ENCODE measurements at regions not wholly inside any gene's neighbourhood (a gene's known extent, or its start where the extent isn't known, plus 50 kb on each side); places are given as distances from the start of the nearest gene placed in this dataset.

- no peak for DNase-seq (ENCODE audit: low read depth in 4 of 4, low spot score in 3 of 4)
Measured at GRCh38 chr22:49499433-49500075, 328.1 kb downstream of the BRD1 start.

DNA sequence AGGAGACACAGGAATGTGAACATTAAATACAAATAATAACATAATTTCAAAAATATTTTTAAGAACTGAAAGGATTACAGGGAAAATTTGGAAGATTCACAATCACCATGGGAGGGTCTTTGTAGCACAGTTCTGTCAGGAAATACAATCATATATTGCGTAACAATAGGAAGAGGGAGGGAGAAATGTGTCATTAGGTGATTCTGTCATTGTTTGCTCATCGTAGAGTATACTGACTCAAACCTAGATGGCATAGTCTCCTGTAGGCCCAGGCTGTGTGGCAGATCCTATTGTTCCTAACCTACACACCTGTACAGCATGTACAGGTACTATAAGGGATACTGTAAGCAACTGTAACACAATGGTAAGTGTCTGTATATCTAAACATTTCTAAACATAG lies 330.4 kb downstream of the BRD1 start:
- DNase-seq (ENCODE audit: low read depth in 4 of 4, low spot score in 3 of 4): no peak

DNA sequence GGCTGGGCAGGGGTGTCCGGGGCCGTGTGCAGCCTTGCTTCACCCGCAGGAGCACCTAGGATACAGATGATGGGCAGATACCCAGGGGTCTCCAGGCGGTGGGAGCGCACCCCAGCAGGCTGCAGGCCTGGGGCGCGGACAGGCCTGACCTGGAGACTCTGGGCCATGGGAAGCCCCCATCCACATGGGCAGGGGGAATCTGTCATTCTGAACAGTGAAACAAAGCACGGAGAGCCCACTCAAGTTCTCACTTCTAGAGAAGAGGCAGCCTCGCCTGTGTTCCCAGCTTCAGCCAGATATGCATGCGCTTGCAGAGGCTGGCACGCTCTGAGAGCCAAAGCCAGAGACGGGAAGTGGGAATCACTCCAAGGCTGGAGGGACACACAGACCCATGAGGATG lies 333.1 kb downstream of the BRD1 start:
- no peak for DNase-seq (ENCODE audit: low read depth in 4 of 4, low spot score in 3 of 4)

DNA sequence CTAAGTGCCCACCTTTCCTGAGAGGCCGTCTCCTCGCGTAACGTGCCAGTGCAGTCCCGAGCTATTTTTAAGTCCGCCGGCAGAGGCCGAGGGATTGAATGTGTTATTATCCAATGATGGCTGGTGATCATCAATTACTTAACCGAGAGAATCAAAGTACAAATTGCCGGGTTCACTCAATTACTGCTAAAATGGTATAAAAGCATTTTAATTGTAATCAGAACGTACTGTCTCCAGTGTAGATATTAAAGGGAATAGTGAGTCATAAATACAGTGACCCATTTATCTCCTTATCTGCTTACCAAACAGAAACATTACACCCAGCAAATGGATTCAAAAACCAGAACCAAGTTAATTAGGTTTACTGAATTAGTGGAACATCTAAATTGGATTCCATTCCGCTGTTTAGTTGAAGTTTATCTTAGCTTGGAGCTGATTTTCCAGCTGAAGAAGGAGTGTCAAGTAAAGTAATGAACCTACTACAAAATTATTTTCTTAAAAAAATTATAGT lies 334.9 kb downstream of the BRD1 start:
- no peak for DNase-seq (ENCODE audit: low read depth in 4 of 4, low spot score in 3 of 4)

DNA sequence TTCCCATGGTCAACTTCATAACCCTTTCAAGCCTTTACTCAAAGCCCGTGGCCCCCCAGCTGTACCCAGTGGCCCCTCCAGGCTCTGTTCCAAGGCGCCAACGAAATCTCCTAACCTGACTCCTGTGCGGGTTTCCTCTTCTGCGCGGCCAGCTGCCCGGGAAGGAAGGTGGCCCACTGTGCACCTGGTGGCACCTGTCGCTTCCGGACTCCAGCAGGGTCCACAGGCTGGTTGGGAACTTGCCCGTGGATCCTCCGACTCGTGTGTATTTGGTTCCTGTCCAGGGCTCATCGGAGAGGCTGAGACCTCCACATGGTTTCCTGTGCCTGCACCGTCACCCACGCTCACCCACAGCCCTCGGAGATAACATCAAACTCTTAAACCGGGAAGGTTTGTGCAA lies 335.4 kb downstream of the BRD1 start:
- DNase-seq (ENCODE audit: low read depth in 4 of 4, low spot score in 3 of 4): no peak

GRCh38 chr22:49491726-49492125 lies 335.9 kb downstream of the BRD1 start:
- DNase-seq (ENCODE audit: low read depth in 4 of 4, low spot score in 3 of 4): no peak

- DNase-seq (ENCODE audit: low read depth in 4 of 4, low spot score in 3 of 4): no peak
Measured at GRCh38 chr22:49491221-49491635, 336.4 kb downstream of the BRD1 start.

- no peak for DNase-seq (ENCODE audit: low read depth in 4 of 4, low spot score in 3 of 4)
Measured at GRCh38 chr22:49490692-49491091, 337.0 kb downstream of the BRD1 start.

DNA sequence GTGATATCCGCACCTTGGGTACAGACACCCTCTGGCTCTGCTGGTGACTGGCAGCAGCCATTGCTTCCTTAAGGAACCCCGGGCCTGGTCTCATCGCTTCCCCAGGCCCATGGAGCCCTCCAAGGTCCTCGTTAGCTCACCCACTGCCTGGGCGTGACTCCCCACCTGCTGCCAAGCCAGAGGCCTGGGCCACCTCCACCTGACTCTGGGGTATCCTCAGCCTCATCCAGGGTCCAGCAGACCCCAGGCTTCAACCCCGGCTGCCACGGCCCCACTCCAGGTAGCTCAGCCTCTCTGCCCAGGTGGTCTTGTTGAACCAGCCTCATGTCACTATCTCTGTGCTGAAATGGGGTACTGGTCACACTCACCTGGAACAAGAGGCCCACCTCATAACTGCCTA lies 337.9 kb downstream of the BRD1 start:
- DNase-seq (ENCODE audit: low read depth in 4 of 4, low spot score in 3 of 4): no peak

- DNase-seq (ENCODE audit: low read depth in 4 of 4, low spot score in 3 of 4): no peak
Measured at GRCh38 chr22:49488943-49489342, 338.7 kb downstream of the BRD1 start.

DNA sequence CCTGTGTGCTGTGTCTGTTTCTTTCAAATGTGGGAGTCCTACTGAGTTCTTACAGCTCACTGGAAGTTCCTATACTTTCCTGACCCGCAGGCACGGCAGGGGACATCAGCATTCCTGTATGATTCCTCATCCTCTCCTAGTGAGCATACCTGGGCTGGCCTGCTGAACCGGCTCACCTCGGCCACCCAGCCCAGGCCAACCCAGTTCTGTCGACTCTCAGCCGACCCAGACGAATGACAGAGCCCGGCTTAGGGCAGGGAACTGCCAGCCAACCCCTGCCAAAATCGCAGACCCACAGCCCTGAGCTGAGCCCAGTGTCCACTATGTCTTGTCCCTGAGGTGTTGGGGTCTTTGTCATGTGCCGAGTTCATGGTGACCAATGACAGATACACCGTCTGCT lies 339.7 kb downstream of the BRD1 start:
- no peak for DNase-seq (ENCODE audit: low read depth in 4 of 4, low spot score in 3 of 4)

DNA sequence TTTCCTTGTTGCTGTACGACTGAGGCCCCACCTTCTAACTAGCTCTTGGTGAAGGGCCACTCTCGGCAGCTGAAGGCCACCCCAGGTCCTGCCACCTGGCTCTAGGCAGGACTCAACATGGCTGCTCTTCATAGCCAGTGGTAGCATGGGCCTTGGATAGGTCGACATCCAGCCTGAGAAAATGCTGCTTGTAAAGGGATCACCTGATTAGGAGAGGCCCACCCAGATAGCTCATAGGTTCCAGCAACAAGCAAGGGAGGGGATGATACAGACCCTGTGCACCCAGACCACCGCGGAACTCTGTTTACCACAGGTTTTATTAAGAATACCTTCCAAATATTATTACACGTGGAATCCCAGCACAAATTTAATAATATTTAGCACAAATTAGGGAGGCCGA lies 341.4 kb downstream of the BRD1 start:
- DNase-seq (ENCODE audit: low read depth in 4 of 4, low spot score in 3 of 4): no peak

DNA sequence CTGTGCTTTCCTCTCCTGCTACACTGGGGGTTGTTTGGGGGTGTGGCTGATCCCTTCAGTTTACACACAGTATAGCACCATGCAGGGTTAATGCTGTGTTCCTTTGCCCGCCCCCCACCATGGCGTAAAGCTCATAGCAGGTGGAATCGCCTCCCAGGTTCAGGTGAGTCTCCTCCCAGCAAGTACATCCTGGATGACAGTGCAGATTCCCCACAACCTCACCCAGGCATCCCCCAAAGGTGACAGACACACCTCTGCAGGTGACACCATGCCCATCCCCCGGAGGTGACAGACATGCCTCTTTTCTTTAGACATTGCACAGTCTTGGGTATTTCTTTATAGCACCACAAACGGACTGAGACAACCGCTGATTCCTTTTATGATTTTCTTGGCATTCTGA lies 343.7 kb downstream of the BRD1 start:
- no peak for DNase-seq (ENCODE audit: low read depth in 4 of 4, low spot score in 3 of 4)

GRCh38 chr22:49483281-49483870 lies 344.3 kb downstream of the BRD1 start:
- DNase-seq (ENCODE audit: low read depth in 4 of 4, low spot score in 3 of 4): no peak

DNA sequence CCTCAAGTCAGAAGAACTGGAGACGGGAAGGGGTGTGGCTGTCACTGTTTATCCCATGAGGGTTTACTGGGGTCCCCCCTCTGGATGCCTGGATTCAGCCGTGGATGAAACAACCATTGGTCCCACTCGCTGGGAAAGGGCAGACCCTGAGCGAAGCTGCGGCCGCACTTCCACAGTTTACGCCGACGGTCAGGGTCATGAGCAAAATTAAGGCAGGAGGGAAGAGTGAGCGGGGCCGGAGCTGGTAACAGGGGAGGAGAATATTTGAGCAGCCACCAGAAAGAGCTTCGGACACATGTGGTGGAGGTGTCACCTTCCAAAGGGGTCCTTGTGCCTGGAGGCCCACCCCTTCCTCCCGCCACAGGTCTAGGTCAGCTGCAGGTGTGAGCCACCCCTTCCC lies 344.9 kb downstream of the BRD1 start:
- DNase-seq (ENCODE audit: low read depth in 4 of 4, low spot score in 3 of 4): no peak

DNA sequence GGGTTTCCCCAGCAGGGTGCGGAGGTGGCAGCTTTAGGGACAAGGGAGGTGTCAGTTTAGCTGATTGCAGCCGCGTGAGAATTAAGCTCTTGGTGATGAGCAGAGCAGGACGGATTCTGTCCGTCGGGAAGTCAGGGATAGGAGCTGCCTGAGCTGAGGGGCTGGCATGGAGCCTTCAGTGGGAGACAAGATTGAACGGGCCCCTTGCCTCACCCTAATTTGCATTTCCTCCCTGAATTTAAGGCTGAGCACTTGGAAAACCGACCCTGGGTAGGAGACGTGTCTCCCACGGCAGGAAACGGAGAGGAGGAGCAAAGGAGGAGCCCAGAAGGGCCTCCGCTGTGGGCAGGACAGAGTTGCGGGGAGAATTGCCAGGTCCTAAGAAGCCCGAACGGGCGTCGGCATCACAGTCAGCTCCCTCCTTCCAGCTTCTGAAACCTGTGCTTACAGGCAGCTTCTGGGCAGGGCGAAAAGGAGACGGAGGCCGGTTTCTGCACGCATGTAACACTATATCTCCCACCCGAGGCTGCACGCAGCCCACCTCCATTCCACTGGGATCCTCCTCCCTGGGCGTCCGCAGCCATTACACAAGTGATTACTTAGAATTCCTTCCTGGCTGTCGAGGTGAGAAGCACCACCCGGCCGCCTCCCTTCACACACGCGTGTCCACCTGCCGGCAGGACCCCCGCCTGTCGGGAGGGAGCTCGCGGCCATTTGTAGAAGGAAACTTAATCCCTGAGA lies 345.8 kb downstream of the BRD1 start:
- peak in 1 of 4 donors; percentile 24 for DNase-seq (ENCODE audit: low read depth in 4 of 4, low spot score in 3 of 4)

DNA sequence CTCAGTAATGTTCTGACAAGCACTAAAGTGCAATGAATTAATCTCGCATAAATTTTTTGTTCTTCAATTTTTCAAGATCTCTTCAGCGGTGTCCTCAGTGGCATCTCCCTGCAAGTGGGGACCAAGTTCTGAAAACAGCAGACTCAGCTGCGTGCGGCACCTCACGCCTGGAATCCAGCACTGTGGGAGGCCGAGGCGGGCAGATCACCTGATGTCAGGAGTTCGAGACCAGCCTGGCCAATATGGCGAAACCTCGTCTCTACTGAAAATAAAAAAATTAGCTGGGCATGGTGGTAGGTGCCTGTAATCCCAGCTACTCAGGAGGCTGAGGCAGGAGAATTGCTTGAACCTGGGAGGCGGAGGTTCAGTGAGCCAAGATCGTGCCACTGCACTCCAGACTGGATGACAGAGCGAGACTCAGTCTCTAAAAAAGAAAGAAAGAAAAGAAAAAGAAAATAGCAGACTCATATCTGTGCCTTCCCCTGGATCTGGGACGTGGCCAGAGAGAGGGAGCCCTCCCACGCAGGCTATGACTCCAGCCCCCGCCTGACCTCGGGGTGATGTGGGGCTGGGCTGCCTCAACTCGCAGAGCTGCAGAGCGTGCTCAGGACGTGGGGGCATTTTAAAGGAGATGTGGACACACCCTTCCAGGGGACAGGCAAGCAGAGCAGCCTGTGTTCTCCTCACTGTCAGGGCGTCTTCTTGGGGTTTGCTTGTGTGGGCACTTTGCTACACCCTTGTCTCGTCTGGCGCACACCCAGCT lies 346.6 kb downstream of the BRD1 start:
- no peak for DNase-seq (ENCODE audit: low read depth in 4 of 4, low spot score in 3 of 4)

- no peak for DNase-seq (ENCODE audit: low read depth in 4 of 4, low spot score in 3 of 4)
Measured at GRCh38 chr22:49480331-49480730, 347.3 kb downstream of the BRD1 start.

GRCh38 chr22:49479566-49479965 lies 348.1 kb downstream of the BRD1 start:
- no peak for DNase-seq (ENCODE audit: low read depth in 4 of 4, low spot score in 3 of 4)

DNA sequence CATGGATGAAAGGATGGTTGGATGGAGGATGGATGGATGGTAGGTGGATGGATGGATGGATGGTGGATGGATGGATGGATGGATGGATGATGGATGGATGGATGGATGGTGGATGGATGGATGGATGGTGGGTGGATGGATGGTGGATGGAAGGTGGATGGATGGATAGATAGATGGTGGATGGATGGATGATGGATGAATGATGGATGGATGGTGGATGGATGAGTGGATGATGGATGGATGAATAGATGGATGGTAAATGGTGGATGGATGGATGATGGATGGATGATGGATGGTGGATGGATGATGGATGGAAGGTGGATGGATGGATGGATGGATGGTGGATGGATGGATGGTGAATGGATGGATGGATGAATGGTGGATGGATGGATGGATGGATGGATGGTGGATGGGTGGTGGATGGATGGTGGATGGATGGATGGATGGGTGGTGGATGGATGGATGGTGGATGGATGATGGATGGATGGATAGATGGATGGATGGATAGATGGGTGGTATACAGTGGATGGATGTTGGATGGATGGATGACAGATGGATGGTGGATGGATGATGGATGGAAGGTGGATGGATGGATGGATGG lies 350.8 kb downstream of the BRD1 start:
- DNase-seq (ENCODE audit: low read depth in 4 of 4, low spot score in 3 of 4): no peak

DNA sequence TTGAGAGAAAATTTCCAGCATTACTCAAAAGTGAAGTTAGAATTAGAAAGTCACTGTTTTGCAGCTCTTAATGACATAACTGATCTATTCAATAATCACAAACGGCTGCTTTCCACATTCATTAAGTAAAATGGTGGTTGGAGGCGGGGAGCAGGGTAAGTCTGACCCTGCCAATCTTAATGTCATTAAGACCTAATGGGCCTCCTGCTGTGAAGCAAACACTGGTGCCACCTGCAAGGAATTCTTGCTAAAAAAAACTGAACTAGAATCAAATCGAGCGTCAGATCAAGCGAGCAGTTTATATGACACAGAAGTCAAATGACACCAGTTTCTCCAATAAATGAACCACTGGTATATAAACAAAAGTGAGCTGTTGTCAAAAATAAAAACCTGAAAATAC lies 351.5 kb downstream of the BRD1 start:
- no peak for DNase-seq (ENCODE audit: low read depth in 4 of 4, low spot score in 3 of 4)
